Neural progenitor cell (in vitro differentiated cells): ENCODE measurements at regions not wholly inside any gene's neighbourhood (a gene's known extent, or its start where the extent isn't known, plus 50 kb on each side); places are given as distances from the start of the nearest gene placed in this dataset.

ENCODE experiments used
- DNase-seq: peaks from one replicate; pipeline ENCODE4 v3.0.0-alpha.2; 2016; ENCODE audit warnings: low spot score
- H2AFZ ChIP-seq: fragments of 200-600 bp; sonication (generic); replicated peaks from 2 replicates; pipeline ENCODE4 v1.6.1; 2016; ENCODE audit warnings: antibody characterized with exemption
- H3F3A ChIP-seq: fragments of 200-600 bp; sonication (generic); 2 replicates; pipeline ENCODE4 v1.6.1; 2016; ENCODE audit warnings: antibody characterized with exemption, low read depth
- H3K27ac ChIP-seq: fragments of 200-600 bp; sonication (generic); 2 replicates; pipeline ENCODE4 v1.5.1; 2016; ENCODE audit warnings: mild to moderate bottlenecking
- H3K27me3 ChIP-seq: fragments of 200-600 bp; sonication (generic); 2 replicates; pipeline ENCODE4 v1.6.1; 2016; ENCODE audit warnings: mild to moderate bottlenecking, moderate library complexity
- H3K36me3 ChIP-seq: fragments of 200-600 bp; sonication (generic); 2 replicates; pipeline ENCODE4 v1.5.1; 2016
- H3K4me1 ChIP-seq: fragments of 200-600 bp; sonication (generic); 2 replicates; pipeline ENCODE4 v1.6.1; 2016; ENCODE audit warnings: mixed run types
- H3K4me2 ChIP-seq: fragments of 200-600 bp; sonication (generic); 2 replicates; pipeline ENCODE4 v1.6.1; 2016
- H3K4me3 ChIP-seq: fragments of 200-600 bp; sonication (generic); 2 replicates; pipeline ENCODE4 v1.5.1; 2016
- H3K79me2 ChIP-seq: fragments of 200-600 bp; sonication (generic); 2 replicates; pipeline ENCODE4 v1.6.1; 2016; ENCODE audit warnings: low read depth
- H3K9ac ChIP-seq: fragments of 200-600 bp; sonication (generic); 2 replicates; pipeline ENCODE4 v1.6.1; 2016
- H3K9me3 ChIP-seq: fragments of 200-600 bp; sonication (generic); 2 replicates; pipeline ENCODE4 v1.5.1; 2016; ENCODE audit warnings: low read depth
- H4K20me1 ChIP-seq: fragments of 200-600 bp; sonication (generic); 2 replicates; pipeline ENCODE4 v1.6.1; 2016; ENCODE audit warnings: low read depth
- H3K27ac Mint-ChIP-seq: 3 replicates; pipeline ENCODE4 v1.8.0; 2021; ENCODE audit warnings: mixed read lengths
- H3K27me3 Mint-ChIP-seq: 2 replicates; pipeline ENCODE4 v1.8.0; 2022; ENCODE audit warnings: low read depth, mild to moderate bottlenecking, inconsistent platforms, moderate library complexity, mixed read lengths; ENCODE audit not compliant: insufficient read depth
- H3K36me3 Mint-ChIP-seq: 3 replicates; pipeline ENCODE4 v1.8.0; 2021; ENCODE audit warnings: mixed read lengths
- H3K4me1 Mint-ChIP-seq: 3 replicates; pipeline ENCODE4 v1.8.0; 2021; ENCODE audit warnings: mixed read lengths
- H3K4me3 Mint-ChIP-seq: 3 replicates; pipeline ENCODE4 v1.8.0; 2021; ENCODE audit warnings: mild to moderate bottlenecking, moderate library complexity, mixed read lengths
- H3K9me3 Mint-ChIP-seq: 3 replicates; pipeline ENCODE4 v1.8.0; 2020; ENCODE audit warnings: mixed read lengths
- CTCF ChIP-seq: fragments of 200-600 bp; sonication (generic); IDR thresholded peaks from 2 replicates; pipeline ENCODE4 v1.5.1; 2017; ENCODE audit warnings: antibody characterized with exemption, mild to moderate bottlenecking
- EZH2 ChIP-seq: fragments of 200-600 bp; sonication (generic); IDR thresholded peaks from 2 replicates; pipeline ENCODE4 v1.6.1; 2017; ENCODE audit warnings: antibody characterized with exemption, mild to moderate bottlenecking, moderate library complexity
- EZH2phosphoT487 ChIP-seq: fragments of 200-600 bp; sonication (generic); IDR thresholded peaks from 2 replicates; pipeline ENCODE4 v1.6.1; 2017; ENCODE audit warnings: antibody characterized with exemption

- no peak overlapping the region for H3K4me2 ChIP-seq
- peaks cover 26% of the 10 kb centered on the region for H3K4me1 Mint-ChIP-seq
- H4K20me1 ChIP-seq: no peaks in the 10 kb centered on the region
- no peak overlapping the region for H3K4me3 ChIP-seq
- H3K27ac ChIP-seq: no peak overlapping the region
- no peaks in the 10 kb centered on the region for H3F3A ChIP-seq
- no peaks in the 10 kb centered on the region for H3K79me2 ChIP-seq
- H3K9me3 Mint-ChIP-seq: peaks cover 13% of the 10 kb centered on the region
- no peaks in the 10 kb centered on the region for H3K36me3 ChIP-seq
- no peak overlapping the region for H2AFZ ChIP-seq
- no peaks in the 10 kb centered on the region for H3K36me3 Mint-ChIP-seq
- peaks cover 5% of the 10 kb centered on the region for H3K27me3 Mint-ChIP-seq
- H3K4me1 ChIP-seq: peaks cover 7% of the 10 kb centered on the region
- no peak for DNase-seq
- H3K4me3 Mint-ChIP-seq: no peak overlapping the region
- no peak overlapping the region for H3K9ac ChIP-seq
- peak overlapping the region; percentile 81 for H3K27ac Mint-ChIP-seq
- no peaks in the 10 kb centered on the region for H3K9me3 ChIP-seq
- no peaks in the 10 kb centered on the region for H3K27me3 ChIP-seq
- TF ChIP-seq EZH2phosphoT487: no peak
- TF ChIP-seq CTCF: no peak
- TF ChIP-seq EZH2: no peak
Measured at GRCh38 chr9:100731038-100731556, 153.2 kb downstream of the CAVIN4 start.

GRCh38 chr9:100731557-100731956 lies 153.7 kb downstream of the CAVIN4 start:
- peaks cover 7% of the 10 kb centered on the region for H3K4me1 ChIP-seq
- H3K27me3 Mint-ChIP-seq: peaks cover 5% of the 10 kb centered on the region
- TF ChIP-seq EZH2phosphoT487 (no peak), CTCF (no peak), EZH2 (no peak)
- no peak overlapping the region for H3K4me2 ChIP-seq
- no peaks in the 10 kb centered on the region for H3K79me2 ChIP-seq
- no peak for DNase-seq
- peaks cover 26% of the 10 kb centered on the region for H3K4me1 Mint-ChIP-seq
- H3K9ac ChIP-seq: no peak overlapping the region
- no peak overlapping the region for H2AFZ ChIP-seq
- no peaks in the 10 kb centered on the region for H3K9me3 ChIP-seq
- no peaks in the 10 kb centered on the region for H3K36me3 Mint-ChIP-seq
- H3K27ac Mint-ChIP-seq: no peak overlapping the region
- no peaks in the 10 kb centered on the region for H4K20me1 ChIP-seq
- H3K4me3 ChIP-seq: no peak overlapping the region
- H3K36me3 ChIP-seq: no peaks in the 10 kb centered on the region
- H3K9me3 Mint-ChIP-seq: peaks cover 13% of the 10 kb centered on the region
- H3F3A ChIP-seq: no peaks in the 10 kb centered on the region
- H3K27me3 ChIP-seq: no peaks in the 10 kb centered on the region
- no peak overlapping the region for H3K4me3 Mint-ChIP-seq
- H3K27ac ChIP-seq: no peak overlapping the region

- Mint-ChIP-seq H3K27me3 (peaks cover 3% of the 10 kb centered on the region), H3K36me3 (no peaks in the 10 kb centered on the region), H3K27ac (no peak overlapping the region), H3K9me3 (peaks cover 18% of the 10 kb centered on the region), H3K4me3 (no peak overlapping the region), H3K4me1 (no peaks in the 10 kb centered on the region)
- H3K9ac ChIP-seq: no peak overlapping the region
- H3K4me2 ChIP-seq: no peak overlapping the region
- H3K79me2 ChIP-seq: no peaks in the 10 kb centered on the region
- no peak overlapping the region for H3K27ac ChIP-seq
- no peaks in the 10 kb centered on the region for H4K20me1 ChIP-seq
- TF ChIP-seq EZH2phosphoT487 (no peak), EZH2 (no peak), CTCF (no peak)
- H2AFZ ChIP-seq: no peak overlapping the region
- H3K4me3 ChIP-seq: no peak overlapping the region
- no peaks in the 10 kb centered on the region for H3K4me1 ChIP-seq
- no peaks in the 10 kb centered on the region for H3K27me3 ChIP-seq
- DNase-seq: no peak
- no peaks in the 10 kb centered on the region for H3K9me3 ChIP-seq
- H3F3A ChIP-seq: no peaks in the 10 kb centered on the region
- no peaks in the 10 kb centered on the region for H3K36me3 ChIP-seq
Measured at GRCh38 chr9:100739208-100739607, 161.3 kb downstream of the CAVIN4 start.
